Subcutaneous abdominal adipose tissue (tissue), 5 donors: ENCODE measurements at regions not wholly inside any gene's neighbourhood (a gene's known extent, or its start where the extent isn't known, plus 50 kb on each side); places are given as distances from the start of the nearest gene placed in this dataset.

Source experiments
- H3K27ac ChIP-seq: one replicate; pipeline ENCODE4 v1.7.0; 2013; ENCODE audit warnings: low read depth, mild to moderate bottlenecking, inconsistent platforms, low read length, moderate library complexity
- H3K27me3 ChIP-seq, 5 donors: one replicate each; pipeline ENCODE4 v1.7.0; 2013; ENCODE audit warnings: low read length in 5 of 5, inconsistent platforms in 1 of 5; ENCODE audit not compliant: control insufficient read depth in 5 of 5, insufficient read depth in 4 of 5
- H3K36me3 ChIP-seq, 5 donors: one replicate each; pipeline ENCODE4 v1.7.0; 2013; ENCODE audit warnings: low read length in 5 of 5; ENCODE audit not compliant: control insufficient read depth in 5 of 5, insufficient read depth in 5 of 5
- H3K4me1 ChIP-seq, 5 donors: one replicate each; pipeline ENCODE4 v1.7.0; 2013; ENCODE audit warnings: low read length in 5 of 5, mild to moderate bottlenecking in 3 of 5, moderate library complexity in 1 of 5; ENCODE audit not compliant: control insufficient read depth in 5 of 5, insufficient read depth in 5 of 5
- H3K4me3 ChIP-seq, 5 donors: one replicate each; pipeline ENCODE4 v1.7.0; 2013; ENCODE audit warnings: low read length in 5 of 5, low read depth in 1 of 5
- H3K9ac ChIP-seq, 5 donors: one replicate each; pipeline ENCODE4 v1.7.0; 2013; ENCODE audit warnings: low read length in 5 of 5, mild to moderate bottlenecking in 4 of 5, moderate library complexity in 3 of 5
- H3K9me3 ChIP-seq, 5 donors: one replicate each; pipeline ENCODE4 v1.7.0; 2013; ENCODE audit warnings: low read length in 5 of 5; ENCODE audit not compliant: control insufficient read depth in 5 of 5
- donor health status: healthy.
- donor health status: healthy.
- donor health status: healthy.
- donor health status: healthy.
- donor health status: healthy.

GRCh38 chrX:4787971-4788370 is 1074.5 kb upstream of the PRKX start:
- no peaks in the 10 kb centered on the region for H3K4me1 ChIP-seq
- no peaks in the 10 kb centered on the region for H3K36me3 ChIP-seq
- H3K4me3 ChIP-seq = no peak overlapping the region
- peaks cover 0 to 4% (median 0%) of the 10 kb centered on the region in 5 donors for H3K9me3 ChIP-seq
- H3K27ac ChIP-seq = no peak overlapping the region
- H3K9ac ChIP-seq = no peak overlapping the region
- H3K27me3 ChIP-seq = no peaks in the 10 kb centered on the region

GRCh38 chrX:4764888-4765287 is 1051.4 kb upstream of the PRKX start:
- H3K4me3 ChIP-seq = no peak overlapping the region
- no peaks in the 10 kb centered on the region for H3K27me3 ChIP-seq
- H3K9ac ChIP-seq = no peak overlapping the region
- H3K9me3 ChIP-seq = no peaks in the 10 kb centered on the region
- no peaks in the 10 kb centered on the region for H3K36me3 ChIP-seq
- H3K27ac ChIP-seq = no peak overlapping the region
- no peaks in the 10 kb centered on the region for H3K4me1 ChIP-seq

- no peaks in the 10 kb centered on the region for H3K36me3 ChIP-seq
- H3K27ac ChIP-seq = no peak overlapping the region
- H3K9ac ChIP-seq = no peak overlapping the region
- no peaks in the 10 kb centered on the region for H3K4me1 ChIP-seq
- no peaks in the 10 kb centered on the region for H3K27me3 ChIP-seq
- H3K9me3 ChIP-seq = no peaks in the 10 kb centered on the region
- no peak overlapping the region for H3K4me3 ChIP-seq
Measured at GRCh38 chrX:4762196-4762595, 1048.7 kb upstream of the PRKX start.

GRCh38 chrX:4754878-4755604 is 1041.6 kb upstream of the PRKX start:
- Histone ChIP-seq H3K36me3 (no peaks in the 10 kb centered on the region), H3K27me3 (no peaks in the 10 kb centered on the region), H3K4me3 (no peak overlapping the region), H3K9ac (no peak overlapping the region), H3K27ac (no peak overlapping the region), H3K9me3 (peaks cover 0 to 3% (median 0%) of the 10 kb centered on the region in 5 donors), H3K4me1 (no peaks in the 10 kb centered on the region)

- no peak overlapping the region for H3K9ac ChIP-seq
- H3K36me3 ChIP-seq = no peaks in the 10 kb centered on the region
- no peak overlapping the region for H3K27ac ChIP-seq
- H3K9me3 ChIP-seq = peaks cover 0 to 3% (median 0%) of the 10 kb centered on the region in 5 donors
- no peaks in the 10 kb centered on the region for H3K4me1 ChIP-seq
- no peak overlapping the region for H3K4me3 ChIP-seq
- no peaks in the 10 kb centered on the region for H3K27me3 ChIP-seq
Measured at GRCh38 chrX:4741024-4741423, 1027.6 kb upstream of the PRKX start.

- Histone ChIP-seq H3K4me3 (no peak overlapping the region), H3K4me1 (no peaks in the 10 kb centered on the region), H3K9ac (no peak overlapping the region), H3K27me3 (no peaks in the 10 kb centered on the region), H3K36me3 (no peaks in the 10 kb centered on the region), H3K27ac (no peak overlapping the region), H3K9me3 (peaks cover 0 to 5% (median 0%) of the 10 kb centered on the region in 5 donors)
Measured at GRCh38 chrX:4735299-4735698, 1021.9 kb upstream of the PRKX start.

GRCh38 chrX:4710618-4711433 is 997.4 kb upstream of the PRKX start:
- no peak overlapping the region for H3K9ac ChIP-seq
- H3K4me3 ChIP-seq = no peak overlapping the region
- H3K4me1 ChIP-seq = no peaks in the 10 kb centered on the region
- no peaks in the 10 kb centered on the region for H3K9me3 ChIP-seq
- H3K27me3 ChIP-seq = no peaks in the 10 kb centered on the region
- H3K27ac ChIP-seq = no peak overlapping the region
- H3K36me3 ChIP-seq = no peaks in the 10 kb centered on the region

GRCh38 chrX:4708970-4709760 is 995.7 kb upstream of the PRKX start:
- no peak overlapping the region for H3K9ac ChIP-seq
- H3K27ac ChIP-seq = no peak overlapping the region
- no peak overlapping the region for H3K4me3 ChIP-seq
- H3K9me3 ChIP-seq = no peaks in the 10 kb centered on the region
- no peaks in the 10 kb centered on the region for H3K36me3 ChIP-seq
- H3K4me1 ChIP-seq = no peaks in the 10 kb centered on the region
- no peaks in the 10 kb centered on the region for H3K27me3 ChIP-seq

- no peaks in the 10 kb centered on the region for H3K36me3 ChIP-seq
- no peak overlapping the region for H3K9ac ChIP-seq
- H3K4me3 ChIP-seq = no peak overlapping the region
- H3K27me3 ChIP-seq = no peaks in the 10 kb centered on the region
- H3K27ac ChIP-seq = no peak overlapping the region
- no peaks in the 10 kb centered on the region for H3K9me3 ChIP-seq
- no peaks in the 10 kb centered on the region for H3K4me1 ChIP-seq
Measured at GRCh38 chrX:4706961-4707360, 993.5 kb upstream of the PRKX start.

- H3K27ac ChIP-seq = no peak overlapping the region
- H3K9ac ChIP-seq = no peak overlapping the region
- H3K4me1 ChIP-seq = no peaks in the 10 kb centered on the region
- no peaks in the 10 kb centered on the region for H3K9me3 ChIP-seq
- no peaks in the 10 kb centered on the region for H3K36me3 ChIP-seq
- H3K27me3 ChIP-seq = no peaks in the 10 kb centered on the region
- H3K4me3 ChIP-seq = no peak overlapping the region
Measured at GRCh38 chrX:4690521-4690920, 977.1 kb upstream of the PRKX start.
